ENCODE measurements at regions not wholly inside any gene's neighbourhood (a gene's known extent, or its start where the extent isn't known, plus 50 kb on each side); places are given as distances from the start of the nearest gene placed in this dataset.
"Not testable (repeated sequence)": the region's sequence is repeated elsewhere in the genome, so short reads cannot be mapped to it uniquely, and the experiment has no call there.

GRCh38 chr11:69219991-69220390 lies 64.3 kb downstream of the SMIM38 start:
- no peak for DNase-seq (ENCODE audit: low spot score)

DNA sequence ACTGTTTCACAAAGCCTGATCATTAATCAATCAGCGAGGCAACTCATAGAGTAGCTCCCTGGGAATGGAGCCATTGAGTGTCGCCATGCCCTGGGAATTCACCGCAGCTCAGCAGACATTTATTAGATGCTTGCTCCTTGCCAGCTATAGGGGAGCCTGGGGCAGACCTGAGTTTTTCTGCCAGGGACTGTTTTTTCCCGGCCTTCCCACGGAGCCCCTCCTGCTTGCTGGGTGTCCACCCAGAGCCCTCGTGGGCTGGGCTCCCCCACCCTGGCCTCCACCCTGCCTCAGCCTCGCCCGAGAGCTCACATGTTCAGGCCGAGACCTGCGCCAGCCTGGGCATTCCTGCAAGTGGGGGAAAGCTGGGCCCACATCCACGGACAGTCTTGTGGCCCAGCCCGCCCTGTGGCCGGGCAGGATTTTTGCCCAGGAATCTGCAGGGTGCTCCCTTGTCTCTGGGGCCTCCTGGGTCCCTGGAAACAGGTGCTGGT lies 64.9 kb downstream of the SMIM38 start:
- no peak for DNase-seq (ENCODE audit: low spot score)

GRCh38 chr11:69221086-69221485 lies 65.4 kb downstream of the SMIM38 start:
- no peak for DNase-seq (ENCODE audit: low spot score)

DNA sequence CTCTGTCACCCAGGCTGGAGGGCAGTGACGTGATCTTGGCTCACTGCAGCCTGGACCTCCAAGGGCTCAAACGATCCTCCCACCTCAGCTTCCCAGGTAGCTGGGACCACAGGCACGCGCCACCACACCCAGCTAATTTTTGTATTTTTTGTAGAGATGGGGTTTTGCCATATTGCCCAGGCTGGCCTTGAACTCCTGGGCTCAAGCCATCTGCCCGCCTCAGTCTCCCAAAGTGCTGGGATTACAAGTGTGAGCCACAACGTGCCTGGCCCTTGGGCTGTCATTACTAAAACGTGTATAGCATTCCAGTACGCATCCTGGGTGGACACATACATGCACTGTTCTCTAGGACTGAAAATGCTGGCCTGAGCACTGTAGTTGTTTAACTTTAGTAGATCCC lies 65.9 kb downstream of the SMIM38 start:
- DNase-seq (ENCODE audit: low spot score) = not testable (repeated sequence)

DNA sequence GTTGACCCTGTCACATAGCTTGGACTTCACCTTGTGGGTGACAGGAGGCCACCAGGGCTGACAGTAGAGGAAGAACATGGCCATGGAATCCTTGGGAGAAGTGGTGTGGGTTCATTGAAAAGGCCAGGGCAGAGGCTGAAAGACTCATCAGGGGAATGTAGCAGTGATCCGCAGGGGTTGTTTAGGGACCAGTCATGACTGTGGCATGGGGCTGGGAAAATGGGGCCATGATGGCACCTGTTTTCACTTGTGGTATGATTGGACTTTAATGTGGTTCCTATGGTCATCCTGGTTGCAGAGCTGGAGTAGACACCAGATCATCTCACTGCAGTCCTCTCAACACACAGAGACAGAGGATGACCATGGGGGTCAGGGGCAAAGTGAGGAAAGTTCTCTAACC lies 66.7 kb upstream of the MYEOV start:
- no peak for DNase-seq (ENCODE audit: low spot score)

GRCh38 chr11:69229511-69229910 lies 64.4 kb upstream of the MYEOV start:
- no peak for DNase-seq (ENCODE audit: low spot score)

GRCh38 chr11:69230856-69231425 lies 63.0 kb upstream of the MYEOV start:
- DNase-seq (ENCODE audit: low spot score) = no peak

- no peak for DNase-seq (ENCODE audit: low spot score)
Measured at GRCh38 chr11:69231466-69232018, 62.4 kb upstream of the MYEOV start.

DNA sequence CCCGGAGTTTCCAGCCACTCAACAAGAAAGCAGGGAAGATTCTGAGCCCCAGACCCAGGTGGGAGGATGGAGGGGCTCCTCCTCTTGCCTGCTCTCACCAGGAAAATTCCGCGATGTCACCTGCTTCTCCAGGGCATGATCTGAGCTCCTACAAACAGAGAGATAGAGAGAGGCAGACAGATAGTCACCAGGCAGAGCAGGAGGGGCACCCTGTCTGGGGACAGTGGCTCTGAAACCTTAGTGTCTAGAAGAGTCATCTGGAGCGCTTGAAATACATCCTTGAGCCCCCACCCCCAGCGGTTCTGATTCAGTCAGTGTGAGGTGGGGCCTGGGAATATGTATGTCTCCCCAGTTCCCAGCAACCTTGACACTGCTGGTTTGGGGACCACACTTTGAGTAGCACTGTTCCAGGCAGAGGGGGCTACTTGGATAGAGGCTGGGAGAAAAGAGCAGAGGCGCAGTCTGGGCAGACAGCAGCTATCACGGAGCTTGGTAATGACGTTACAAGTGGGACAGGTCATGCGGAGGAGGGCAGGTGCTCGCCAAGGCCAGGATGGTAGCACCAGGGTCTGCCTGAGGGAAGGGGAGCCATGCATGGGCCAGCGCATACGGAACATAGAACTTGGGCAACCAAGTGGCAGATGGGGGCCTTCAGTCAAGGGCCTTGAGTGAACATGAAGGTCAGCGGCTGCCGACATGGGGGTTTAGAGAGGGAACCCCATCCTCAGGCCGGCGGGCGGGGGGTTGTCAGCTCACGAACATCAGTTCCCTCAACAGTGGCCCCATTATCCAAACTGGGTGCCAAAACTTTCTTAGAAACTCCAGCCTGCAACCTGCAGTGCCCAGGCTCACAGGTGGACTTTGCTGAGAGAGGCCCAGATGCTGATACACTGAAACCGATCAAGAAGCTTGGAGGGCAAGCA lies 60.9 kb upstream of the MYEOV start:
- no peak for DNase-seq (ENCODE audit: low spot score)

DNA sequence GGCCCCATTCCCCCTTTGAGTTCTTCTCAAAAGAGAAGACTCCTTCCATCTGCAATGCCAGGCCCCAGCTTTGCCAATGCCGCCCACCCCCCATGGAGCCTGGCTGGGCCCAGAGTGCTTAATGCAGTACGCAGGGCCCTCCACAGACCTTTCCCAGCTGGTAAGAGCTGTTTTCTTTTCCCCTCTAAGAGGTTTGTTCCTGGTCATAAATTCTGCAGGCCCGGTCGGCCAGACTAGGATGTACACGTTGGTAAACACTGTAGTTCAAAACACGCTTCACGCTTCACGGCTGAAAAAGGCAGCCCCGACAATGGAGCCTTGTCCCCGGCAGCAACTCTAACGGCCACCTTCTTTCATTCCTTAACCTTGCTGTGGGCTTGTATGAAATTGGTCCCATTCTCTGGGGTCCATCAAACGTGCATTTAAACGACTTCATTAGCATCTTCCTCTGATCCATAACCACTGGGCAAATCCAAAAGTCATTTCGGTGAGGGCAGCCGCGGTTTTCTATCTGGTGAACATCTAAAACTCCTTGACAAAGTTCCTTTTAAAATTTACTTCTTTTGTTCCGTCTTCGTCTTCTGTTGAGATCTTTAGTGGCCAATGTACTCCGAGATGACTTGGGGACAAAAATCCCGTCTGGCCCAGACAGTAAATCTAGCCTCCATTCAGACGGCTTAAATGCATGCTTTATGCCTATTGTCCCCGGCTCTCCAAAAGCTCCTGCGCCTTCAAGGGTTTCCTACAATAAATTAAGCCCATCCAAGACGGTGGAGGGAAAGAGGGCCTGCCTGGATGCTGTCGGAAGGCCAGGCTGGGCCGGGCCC lies 60.0 kb upstream of the MYEOV start:
- DNase-seq (ENCODE audit: low spot score) = no peak

GRCh38 chr11:69234740-69235710 lies 58.9 kb upstream of the MYEOV start:
- no peak for DNase-seq (ENCODE audit: low spot score)

DNA sequence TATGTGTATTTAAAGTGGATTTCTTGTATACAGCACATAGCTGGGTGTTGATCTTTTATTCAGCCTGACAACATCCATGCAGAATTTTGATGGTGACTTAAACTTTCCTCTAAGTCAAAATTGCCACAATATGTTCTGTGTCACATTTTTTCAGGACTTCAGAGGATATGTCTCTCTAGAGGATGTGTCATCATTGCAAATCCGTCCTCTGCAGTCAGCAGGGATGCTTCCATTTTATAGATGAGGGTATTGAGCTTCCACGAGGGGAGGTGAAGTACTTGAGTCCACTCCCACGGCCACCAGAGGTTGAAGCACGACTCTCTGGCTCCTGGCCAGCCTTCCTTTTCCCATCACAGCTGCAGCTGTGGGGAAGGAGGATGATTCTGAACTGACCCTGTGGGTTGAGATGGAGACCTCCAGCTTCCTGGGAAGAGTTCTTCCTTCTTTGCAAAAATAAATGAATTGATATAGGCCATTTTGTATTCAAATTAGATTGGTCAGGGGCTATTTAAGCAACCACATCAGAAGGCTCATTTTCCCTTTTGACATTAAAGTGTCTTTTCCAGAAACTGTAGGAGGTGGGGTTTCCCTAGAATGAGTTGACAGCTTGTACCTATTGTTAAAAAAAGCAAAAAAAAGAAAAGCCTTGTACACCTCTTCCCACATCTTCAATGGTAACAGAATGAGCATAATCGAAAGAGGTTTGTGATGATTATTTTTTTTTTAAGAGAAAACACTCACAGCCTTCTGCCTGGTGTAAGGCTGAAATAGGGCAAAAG lies 55.2 kb upstream of the MYEOV start:
- DNase-seq (ENCODE audit: low spot score) = no peak

DNA sequence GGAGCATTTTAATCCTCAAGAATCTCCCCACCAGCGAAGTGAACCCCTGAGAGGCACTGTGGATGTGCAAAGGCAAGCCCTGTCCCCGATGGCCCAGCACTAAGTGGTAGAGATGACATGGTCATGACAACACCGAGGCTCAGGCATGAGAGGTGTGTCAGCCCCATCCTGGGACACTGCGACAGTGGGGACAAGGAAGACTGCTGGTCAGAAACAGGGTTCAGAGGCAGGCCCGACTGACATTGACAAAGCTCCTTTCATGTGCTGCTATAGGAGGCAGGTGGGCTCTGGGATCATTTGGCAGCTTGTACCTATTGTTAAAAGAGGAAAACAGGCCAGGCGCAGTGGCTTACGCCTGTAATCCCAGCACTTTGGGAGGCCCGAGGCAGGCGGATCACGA lies 54.3 kb upstream of the MYEOV start:
- no peak for DNase-seq (ENCODE audit: low spot score)

DNA sequence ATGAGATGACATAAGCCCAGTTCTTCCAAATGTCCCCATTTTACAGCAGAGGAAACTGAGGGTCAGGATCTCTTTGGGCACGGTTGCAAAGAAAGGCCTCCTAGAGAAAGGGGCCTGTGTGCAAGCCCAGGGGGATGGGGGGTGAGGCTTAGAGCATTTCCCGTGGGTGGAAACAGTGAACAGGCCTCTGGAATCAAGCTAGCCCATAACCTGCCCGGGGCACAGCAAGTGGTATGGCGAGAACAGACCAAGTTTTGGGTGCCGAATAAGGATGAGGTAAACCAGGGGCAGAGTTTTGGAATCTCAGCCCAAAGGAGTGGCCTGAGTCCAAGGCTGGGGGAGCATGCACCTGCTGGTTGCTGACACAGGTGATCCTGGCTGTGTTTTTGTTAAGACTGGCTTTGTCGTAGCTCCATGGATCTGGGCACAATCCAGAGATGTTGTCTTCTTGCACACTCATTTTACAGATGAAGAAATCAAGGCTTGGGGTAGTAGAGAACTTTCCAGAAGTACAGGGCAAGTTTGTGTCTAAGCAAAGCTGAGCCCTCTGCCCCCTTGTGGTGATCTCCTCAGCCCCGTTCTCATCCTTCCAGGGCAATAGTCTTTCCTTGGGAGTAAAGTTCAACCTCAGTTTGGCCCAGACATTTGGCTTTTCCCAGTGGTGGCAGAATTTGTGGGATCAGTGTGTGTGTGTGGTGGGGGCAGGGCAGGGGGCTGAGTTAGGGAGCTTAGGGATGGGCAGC lies 53.5 kb upstream of the MYEOV start:
- no peak for DNase-seq (ENCODE audit: low spot score)

GRCh38 chr11:69241075-69241740 lies 52.7 kb upstream of the MYEOV start:
- no peak for DNase-seq (ENCODE audit: low spot score)

DNA sequence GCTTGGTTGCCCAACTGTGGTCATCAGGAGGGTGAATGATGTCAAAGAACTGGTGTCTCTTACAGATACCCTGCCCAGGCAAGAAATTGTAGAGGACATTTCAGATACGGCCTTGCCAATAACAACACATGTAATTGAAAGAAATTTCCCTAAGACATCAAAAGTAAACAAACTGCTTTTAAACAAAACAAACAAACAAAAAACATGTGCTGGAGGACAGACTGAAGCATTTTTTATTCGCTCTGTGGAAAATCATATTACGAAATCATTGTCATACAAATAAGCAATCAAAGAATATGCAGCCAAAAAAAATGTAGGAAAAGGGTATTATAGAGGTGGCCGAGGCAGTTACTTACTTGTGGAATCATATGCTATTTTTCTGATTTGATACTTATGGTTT lies 52.1 kb upstream of the MYEOV start:
- DNase-seq (ENCODE audit: low spot score) = no peak

DNA sequence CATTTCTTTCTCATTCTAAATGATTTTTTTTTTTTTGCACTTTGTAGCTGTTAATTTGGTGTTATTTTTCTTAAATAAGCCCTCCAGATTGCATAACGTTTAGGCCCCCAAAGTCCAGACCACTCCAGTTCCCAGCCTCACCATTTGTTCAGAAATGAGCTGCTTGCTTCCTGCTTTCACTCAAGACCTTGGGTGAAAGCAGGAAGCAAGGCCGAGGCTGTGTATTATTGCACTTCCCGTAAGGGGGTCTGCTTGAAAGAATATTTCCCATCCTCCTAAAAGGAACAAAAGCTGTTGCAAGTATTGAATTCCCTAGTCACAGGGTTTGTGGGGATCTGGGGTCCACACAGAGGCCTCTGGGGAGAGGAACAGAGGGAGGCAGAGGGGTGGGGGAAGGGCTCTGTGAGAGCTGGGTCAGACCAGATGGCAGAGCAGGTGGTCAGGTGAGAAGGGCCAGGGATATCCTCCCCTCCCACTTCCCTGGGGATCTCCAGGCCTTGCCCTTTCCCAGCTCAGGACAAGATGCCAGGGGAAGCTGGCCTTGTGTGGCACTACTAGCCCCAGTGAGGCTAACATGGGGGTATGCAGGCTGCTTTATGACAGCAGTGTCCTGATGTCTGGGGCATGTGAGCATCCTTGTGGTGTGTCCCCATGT lies 51.6 kb upstream of the MYEOV start:
- DNase-seq (ENCODE audit: low spot score) = no peak

GRCh38 chr11:69243496-69244200 lies 50.3 kb upstream of the MYEOV start:
- DNase-seq (ENCODE audit: low spot score) = no peak
